ENCODE measurements at regions not wholly inside any gene's neighbourhood (a gene's known extent, or its start where the extent isn't known, plus 50 kb on each side); places are given as distances from the start of the nearest gene placed in this dataset.

DNA sequence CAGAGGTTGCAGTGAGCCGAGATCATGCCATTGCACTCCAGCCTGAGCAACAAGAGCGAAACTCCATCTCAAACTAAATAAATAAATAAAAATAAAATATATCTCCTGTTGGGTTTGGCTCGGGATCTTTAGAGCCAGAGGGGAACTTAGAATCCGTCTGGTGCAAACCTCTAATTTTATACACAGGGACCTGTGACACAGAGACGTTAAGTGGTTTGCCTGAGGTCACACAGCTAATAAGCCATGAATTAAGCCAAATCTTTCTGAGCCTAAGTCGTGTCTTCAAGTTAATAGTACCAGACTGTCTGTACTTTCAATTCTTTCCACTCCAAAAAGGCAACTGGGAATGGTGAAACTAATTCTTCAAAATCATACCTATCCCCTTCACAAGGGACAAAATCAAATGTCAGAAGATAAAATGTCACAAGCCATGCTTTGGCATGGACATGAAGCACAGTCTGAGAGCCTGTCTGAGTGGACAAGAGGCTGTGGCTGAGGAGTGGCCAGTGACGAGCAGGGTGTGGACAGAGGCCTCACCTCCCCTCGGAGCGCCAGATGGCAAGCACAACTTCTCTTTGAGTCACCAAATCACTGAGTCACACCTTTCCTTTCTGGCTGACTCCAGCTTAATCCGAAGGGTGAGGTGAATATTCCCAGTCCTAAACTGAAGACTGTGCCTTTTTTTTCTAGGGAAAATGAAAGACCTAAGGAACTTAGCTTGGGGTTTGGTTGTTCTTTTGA, 177.4 kb downstream of the TFAP2A start:
- DNase-seq (ENCODE audit: low read depth): peak; percentile 2
- no peak overlapping the region for H3K4me3 ChIP-seq (ENCODE audit: low read length)
- TF ChIP-seq, protein P1, sequence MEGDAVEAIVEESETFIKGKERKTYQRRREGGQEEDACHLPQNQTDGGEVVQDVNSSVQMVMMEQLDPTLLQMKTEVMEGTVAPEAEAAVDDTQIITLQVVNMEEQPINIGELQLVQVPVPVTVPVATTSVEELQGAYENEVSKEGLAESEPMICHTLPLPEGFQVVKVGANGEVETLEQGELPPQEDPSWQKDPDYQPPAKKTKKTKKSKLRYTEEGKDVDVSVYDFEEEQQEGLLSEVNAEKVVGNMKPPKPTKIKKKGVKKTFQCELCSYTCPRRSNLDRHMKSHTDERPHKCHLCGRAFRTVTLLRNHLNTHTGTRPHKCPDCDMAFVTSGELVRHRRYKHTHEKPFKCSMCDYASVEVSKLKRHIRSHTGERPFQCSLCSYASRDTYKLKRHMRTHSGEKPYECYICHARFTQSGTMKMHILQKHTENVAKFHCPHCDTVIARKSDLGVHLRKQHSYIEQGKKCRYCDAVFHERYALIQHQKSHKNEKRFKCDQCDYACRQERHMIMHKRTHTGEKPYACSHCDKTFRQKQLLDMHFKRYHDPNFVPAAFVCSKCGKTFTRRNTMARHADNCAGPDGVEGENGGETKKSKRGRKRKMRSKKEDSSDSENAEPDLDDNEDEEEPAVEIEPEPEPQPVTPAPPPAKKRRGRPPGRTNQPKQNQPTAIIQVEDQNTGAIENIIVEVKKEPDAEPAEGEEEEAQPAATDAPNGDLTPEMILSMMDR (conservative IDR thresholded peaks at IDR 0.05; ENCODE audit: low read length): no peak

GRCh38 chr6:10235344-10235743, 179.5 kb downstream of the TFAP2A start:
- TF ChIP-seq, protein P1 (conservative IDR thresholded peaks at IDR 0.05; ENCODE audit: low read length): no peak
- no peak overlapping the region for H3K4me3 ChIP-seq (ENCODE audit: low read length)
- DNase-seq (ENCODE audit: low read depth): no peak

DNA sequence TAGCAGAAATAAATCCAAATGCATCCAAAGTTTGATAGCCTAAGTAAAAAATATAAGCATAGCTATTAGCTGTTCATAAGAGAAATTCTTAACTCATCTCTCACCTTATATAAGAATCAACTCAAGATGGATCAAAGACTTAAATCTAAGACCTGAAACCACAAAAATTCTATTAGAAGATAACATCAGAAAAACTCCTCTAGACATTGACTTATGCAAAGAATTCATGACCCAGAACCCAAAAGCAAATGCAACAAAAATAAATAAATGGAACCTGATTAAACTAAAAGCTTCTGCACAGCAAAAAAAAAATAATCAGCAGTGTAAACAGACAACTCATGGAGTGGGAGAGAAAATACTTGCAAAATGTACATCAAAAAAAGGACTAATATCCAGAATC, 184.3 kb downstream of the TFAP2A start:
- DNase-seq (ENCODE audit: low read depth): no peak
- TF ChIP-seq, protein P1 (conservative IDR thresholded peaks at IDR 0.05; ENCODE audit: low read length): no peak
- H3K4me3 ChIP-seq (ENCODE audit: low read length): no peak overlapping the region

DNA sequence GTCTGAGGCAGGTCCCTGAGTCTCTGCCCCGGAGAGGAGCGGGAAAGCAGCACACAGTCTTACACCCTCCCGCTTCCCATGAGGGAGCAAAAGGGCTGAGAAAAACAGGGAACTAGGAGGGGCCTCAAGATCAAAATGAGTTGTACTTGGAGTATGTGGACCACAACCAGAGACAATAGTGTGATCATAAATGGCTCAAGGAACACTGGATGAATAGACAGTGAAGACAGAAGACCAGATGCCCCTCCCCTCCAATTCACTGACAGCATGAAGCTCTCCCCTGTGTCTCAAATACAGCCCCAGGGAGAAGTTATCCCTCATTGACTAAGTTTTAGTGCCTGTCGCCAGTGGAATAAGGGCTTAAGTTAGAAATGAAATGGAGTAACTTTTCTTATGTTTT, 191.0 kb downstream of the TFAP2A start:
- TF ChIP-seq, protein P1 (conservative IDR thresholded peaks at IDR 0.05; ENCODE audit: low read length): no peak
- no peak overlapping the region for H3K4me3 ChIP-seq (ENCODE audit: low read length)
- DNase-seq (ENCODE audit: low read depth): no peak

GRCh38 chr6:10221178-10221577, 193.7 kb downstream of the TFAP2A start:
- TF ChIP-seq, protein P1 (conservative IDR thresholded peaks at IDR 0.05; ENCODE audit: low read length): no peak
- H3K4me3 ChIP-seq (ENCODE audit: low read length): no peak overlapping the region
- DNase-seq (ENCODE audit: low read depth): no peak

DNA sequence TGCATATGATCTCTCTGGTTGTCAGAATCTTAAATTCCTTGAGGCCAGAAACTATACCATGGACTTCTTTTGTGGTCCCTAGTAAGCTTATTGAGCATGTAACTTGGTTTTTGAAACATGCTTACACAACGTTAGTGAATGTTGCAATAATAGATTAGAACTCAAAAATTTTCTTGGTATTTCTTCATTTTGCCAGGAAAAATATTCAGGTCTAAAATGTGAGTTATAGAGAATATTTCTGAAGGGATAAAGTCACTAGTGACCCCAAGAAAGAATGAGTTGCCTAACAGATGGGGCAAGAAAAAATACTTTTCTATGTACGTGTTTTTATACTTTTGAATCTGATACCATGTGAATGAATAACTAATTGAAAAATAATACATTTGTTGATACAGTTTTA, 195.4 kb downstream of the TFAP2A start:
- DNase-seq (ENCODE audit: low read depth): peak; percentile 18
- TF ChIP-seq, protein P1 (conservative IDR thresholded peaks at IDR 0.05; ENCODE audit: low read length): no peak
- H3K4me3 ChIP-seq (ENCODE audit: low read length): no peak overlapping the region

DNA sequence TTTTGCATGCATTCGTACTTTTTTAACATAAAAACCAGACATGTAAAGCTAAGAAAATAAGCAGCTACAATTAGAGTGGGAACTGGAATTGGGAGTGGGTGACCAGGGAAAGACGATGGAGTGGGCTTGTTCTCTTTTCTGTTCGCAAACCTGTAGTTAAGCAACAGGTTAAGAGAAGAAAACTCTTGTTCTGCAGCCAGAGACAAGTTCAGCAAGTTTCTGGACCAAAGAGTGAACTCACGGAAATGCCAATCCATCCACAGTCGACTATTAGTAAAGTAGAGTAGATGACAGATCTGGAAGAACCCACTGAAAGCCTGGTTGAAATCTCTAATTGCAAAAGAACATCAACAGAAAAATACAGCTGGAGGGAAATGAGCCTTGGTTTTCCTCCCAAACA, 197.8 kb downstream of the TFAP2A start:
- DNase-seq (ENCODE audit: low read depth): no peak
- no peak overlapping the region for H3K4me3 ChIP-seq (ENCODE audit: low read length)
- TF ChIP-seq, protein P1 (conservative IDR thresholded peaks at IDR 0.05; ENCODE audit: low read length): no peak

All from AG10803 (cell line).